A673 (cell line): ENCODE measurements at regions not wholly inside any gene's neighbourhood (a gene's known extent, or its start where the extent isn't known, plus 50 kb on each side); places are given as distances from the start of the nearest gene placed in this dataset.

Experiments used
- BruUV-seq: library from RNA; stranded (reverse); fragments of 400-500 nt; replicated peaks from 2 replicates; lab custom pipeline; 2021; lab: Mats Ljungman, UMichigan
- CTCF ChIA-PET: fragments of 300-600 bp; sonication (Branson Sonifier 250); formaldehyde crosslinking; loops from one replicate; lab custom pipeline; 2022; ENCODE audit warnings: antibody characterized with exemption; lab: Charles Lee
- POLR2A ChIA-PET: fragments of 300-600 bp; sonication (Branson Sonifier 250); formaldehyde crosslinking; loops from one replicate; lab custom pipeline; 2022; ENCODE audit warnings: antibody characterized with exemption; ENCODE audit not compliant: low non-redundant PET; lab: Charles Lee
- DNase-seq: peaks from one replicate; pipeline ENCODE4 v3.0.0-alpha.2; 2015; ENCODE audit warnings: low spot score
- H3K27ac ChIP-seq: fragments of 200-600 bp; sonication (generic); 2 replicates; pipeline ENCODE4 v1.5.1; 2016; ENCODE audit warnings: mixed run types, low read depth, mild to moderate bottlenecking, mixed read lengths, antibody characterized with exemption, low read length; ENCODE audit not compliant: poor library complexity, severe bottlenecking
- H3K27me3 ChIP-seq: fragments of 200-600 bp; sonication (generic); replicated peaks from 2 replicates; pipeline ENCODE4 v1.6.1; 2017; ENCODE audit warnings: mixed run types, low read depth, mild to moderate bottlenecking, mixed read lengths, antibody characterized with exemption, low read length; ENCODE audit not compliant: insufficient read depth, poor library complexity
- H3K36me3 ChIP-seq: fragments of 200-600 bp; sonication (generic); 2 replicates; pipeline ENCODE4 v1.6.1; 2016; ENCODE audit warnings: mixed run types, mild to moderate bottlenecking, mixed read lengths, antibody characterized with exemption, low read length; ENCODE audit not compliant: insufficient read depth, poor library complexity, severe bottlenecking
- H3K4me1 ChIP-seq: fragments of 200-600 bp; sonication (generic); 2 replicates; pipeline ENCODE4 v1.6.1; 2017; ENCODE audit warnings: mixed run types, mild to moderate bottlenecking, mixed read lengths, antibody characterized with exemption, low read length; ENCODE audit not compliant: insufficient read depth, poor library complexity, severe bottlenecking
- H3K4me3 ChIP-seq: fragments of 200-600 bp; sonication (generic); 2 replicates; pipeline ENCODE4 v1.5.1; 2016; ENCODE audit warnings: low read depth, mixed run types, mild to moderate bottlenecking, mixed read lengths, low read length; ENCODE audit not compliant: poor library complexity, severe bottlenecking
- H3K9me3 ChIP-seq: fragments of 200-600 bp; sonication (generic); 2 replicates; pipeline ENCODE4 v1.6.1; 2016; ENCODE audit warnings: mixed run types, low read depth, mild to moderate bottlenecking, mixed read lengths, antibody characterized with exemption, low read length; ENCODE audit not compliant: poor library complexity, severe bottlenecking
- EZH2 ChIP-seq: fragments of 200-600 bp; sonication (generic); IDR thresholded peaks from 2 replicates; pipeline ENCODE4 v1.6.1; 2017; ENCODE audit warnings: borderline replicate concordance, low read depth, mild to moderate bottlenecking, mixed read lengths, antibody characterized with exemption, low read length; ENCODE audit not compliant: poor library complexity, severe bottlenecking
- intact Hi-C: fragments of 100-400 bp; cut with micrococcal nuclease; formaldehyde crosslinking; loops from one replicate; pipeline ENCODE4 v1.10.0; 2022; ENCODE audit not compliant: unreplicated experiment
- TF ChIP-seq, protein P1 (sequence below): fragments of 300-800, 200-600 bp; sonication (generic); conservative IDR thresholded peaks from 2 replicates; pipeline ENCODE4 v1.5.1; 2017; ENCODE audit warnings: low read depth, mild to moderate bottlenecking, antibody characterized with exemption, low read length, moderate library complexity, mixed read lengths

GRCh38 chr4:173930329-173930967 lies 353.0 kb downstream of the FBXO8 start:
- ChIA-PET POLR2A (no interaction called here), CTCF (no interaction called here)
- no peaks in the 10 kb centered on the region for H3K27me3 ChIP-seq
- DNase-seq: no peak
- H3K36me3 ChIP-seq: no peaks in the 10 kb centered on the region
- no peak for TF ChIP-seq EZH2
- TF ChIP-seq, protein P1, sequence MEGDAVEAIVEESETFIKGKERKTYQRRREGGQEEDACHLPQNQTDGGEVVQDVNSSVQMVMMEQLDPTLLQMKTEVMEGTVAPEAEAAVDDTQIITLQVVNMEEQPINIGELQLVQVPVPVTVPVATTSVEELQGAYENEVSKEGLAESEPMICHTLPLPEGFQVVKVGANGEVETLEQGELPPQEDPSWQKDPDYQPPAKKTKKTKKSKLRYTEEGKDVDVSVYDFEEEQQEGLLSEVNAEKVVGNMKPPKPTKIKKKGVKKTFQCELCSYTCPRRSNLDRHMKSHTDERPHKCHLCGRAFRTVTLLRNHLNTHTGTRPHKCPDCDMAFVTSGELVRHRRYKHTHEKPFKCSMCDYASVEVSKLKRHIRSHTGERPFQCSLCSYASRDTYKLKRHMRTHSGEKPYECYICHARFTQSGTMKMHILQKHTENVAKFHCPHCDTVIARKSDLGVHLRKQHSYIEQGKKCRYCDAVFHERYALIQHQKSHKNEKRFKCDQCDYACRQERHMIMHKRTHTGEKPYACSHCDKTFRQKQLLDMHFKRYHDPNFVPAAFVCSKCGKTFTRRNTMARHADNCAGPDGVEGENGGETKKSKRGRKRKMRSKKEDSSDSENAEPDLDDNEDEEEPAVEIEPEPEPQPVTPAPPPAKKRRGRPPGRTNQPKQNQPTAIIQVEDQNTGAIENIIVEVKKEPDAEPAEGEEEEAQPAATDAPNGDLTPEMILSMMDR: no peak
- H3K27ac ChIP-seq: no peak overlapping the region
- no peaks in the 10 kb centered on the region for H3K4me1 ChIP-seq
- H3K4me3 ChIP-seq: no peak overlapping the region
- H3K9me3 ChIP-seq: no peaks in the 10 kb centered on the region
- no TSS peak for BruUV-seq
- intact Hi-C loops: no loop called here

DNA sequence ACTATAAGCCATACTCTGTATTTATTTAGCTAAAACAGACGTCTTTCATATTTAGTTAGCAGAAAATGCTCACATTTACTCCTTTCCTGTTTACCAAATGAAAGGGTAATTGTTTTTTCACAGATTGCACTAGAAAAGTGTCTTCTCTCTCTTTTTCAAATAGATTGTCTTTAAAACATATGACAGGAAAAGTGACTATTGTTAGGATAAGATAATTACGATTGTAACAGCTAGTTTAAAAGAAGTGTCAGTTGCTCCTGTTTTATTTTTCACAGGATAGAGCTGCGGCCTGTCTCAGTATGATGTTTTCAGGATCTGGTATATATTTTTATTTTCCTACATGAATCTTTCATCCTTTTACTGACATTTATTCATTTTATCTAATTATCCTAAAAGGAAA lies 353.5 kb downstream of the FBXO8 start:
- H3K27ac ChIP-seq: no peak overlapping the region

DNA sequence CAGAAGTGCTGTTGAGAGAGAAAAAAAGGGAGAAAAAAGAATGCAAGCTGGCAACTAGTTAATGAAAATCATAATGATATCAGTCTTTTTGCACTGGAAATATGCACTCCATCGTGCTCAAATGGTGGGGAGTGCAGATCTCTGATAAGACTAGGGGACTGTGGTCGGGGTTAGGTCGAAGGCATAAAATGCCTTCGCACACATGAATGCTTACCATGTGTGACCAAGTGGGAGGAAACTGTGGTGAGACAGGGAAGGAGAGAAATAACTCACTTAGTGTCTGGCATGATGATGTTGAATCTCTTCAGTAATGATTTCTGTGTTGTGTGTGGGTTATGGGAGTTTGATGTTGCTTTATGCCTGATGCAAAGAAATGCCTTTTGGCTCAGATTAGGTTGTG lies 358.9 kb downstream of the FBXO8 start:
- ChIA-PET CTCF (no interaction called here), POLR2A (no interaction called here)
- no peak for DNase-seq
- no peaks in the 10 kb centered on the region for H3K4me1 ChIP-seq
- intact Hi-C loops: no loop called here
- no peak overlapping the region for H3K4me3 ChIP-seq
- no peak overlapping the region for H3K27ac ChIP-seq
- BruUV-seq: no TSS peak
- H3K27me3 ChIP-seq: no peaks in the 10 kb centered on the region
- no peaks in the 10 kb centered on the region for H3K36me3 ChIP-seq
- TF ChIP-seq EZH2: no peak
- TF ChIP-seq, protein P1: no peak
- no peaks in the 10 kb centered on the region for H3K9me3 ChIP-seq

More for the DNA sequence above, 353.5 kb downstream of the FBXO8 start:
- POLR2A ChIA-PET: no interaction called here
- TF ChIP-seq, protein P1: no peak
- TF ChIP-seq EZH2: no peak
- intact Hi-C loops: no loop called here
- H3K4me3 ChIP-seq: no peak overlapping the region
- H3K9me3 ChIP-seq: no peaks in the 10 kb centered on the region
- DNase-seq: no peak
- H3K4me1 ChIP-seq: no peaks in the 10 kb centered on the region
- CTCF ChIA-PET: no interaction called here
- H3K36me3 ChIP-seq: no peaks in the 10 kb centered on the region
- no TSS peak for BruUV-seq
- H3K27me3 ChIP-seq: no peaks in the 10 kb centered on the region
